ENCODE measurements at regions not wholly inside any gene's neighbourhood (a gene's known extent, or its start where the extent isn't known, plus 50 kb on each side); places are given as distances from the start of the nearest gene placed in this dataset.

DNA sequence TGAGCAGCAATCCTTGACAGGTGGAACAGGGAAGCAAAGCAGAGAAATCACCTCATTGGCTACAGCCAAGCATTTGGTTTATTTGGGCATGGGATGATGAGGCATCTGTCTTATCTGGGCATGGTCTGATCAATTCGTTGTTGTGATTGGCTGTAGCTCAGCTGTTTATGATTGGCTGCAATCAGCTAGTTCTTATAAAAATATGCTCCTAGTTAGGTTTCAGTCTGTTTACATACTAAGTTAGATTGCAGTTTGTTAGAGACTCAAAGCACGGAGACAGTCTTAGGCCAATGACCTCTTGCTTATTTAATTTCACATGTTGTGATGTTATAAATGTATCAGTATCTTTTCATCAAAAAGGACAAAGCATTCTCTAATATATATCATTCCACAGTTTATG, 312.0 kb downstream of the PDGFC start:
- DNase-seq (no peak), ATAC-seq (no peak)
- intact Hi-C loops (cut with DNase I) = no loop called here
- Histone ChIP-seq H3K4me1 (no peaks in the 10 kb centered on the region), H3K27ac (no peak overlapping the region), H3K27me3 (no peaks in the 10 kb centered on the region), H3K4me3 (no peak overlapping the region), H3K9me3 (peaks cover 0 to 2% of the 10 kb centered on the region in 2 donors), H3K36me3 (no peaks in the 10 kb centered on the region)
- TF ChIP-seq, protein P1, sequence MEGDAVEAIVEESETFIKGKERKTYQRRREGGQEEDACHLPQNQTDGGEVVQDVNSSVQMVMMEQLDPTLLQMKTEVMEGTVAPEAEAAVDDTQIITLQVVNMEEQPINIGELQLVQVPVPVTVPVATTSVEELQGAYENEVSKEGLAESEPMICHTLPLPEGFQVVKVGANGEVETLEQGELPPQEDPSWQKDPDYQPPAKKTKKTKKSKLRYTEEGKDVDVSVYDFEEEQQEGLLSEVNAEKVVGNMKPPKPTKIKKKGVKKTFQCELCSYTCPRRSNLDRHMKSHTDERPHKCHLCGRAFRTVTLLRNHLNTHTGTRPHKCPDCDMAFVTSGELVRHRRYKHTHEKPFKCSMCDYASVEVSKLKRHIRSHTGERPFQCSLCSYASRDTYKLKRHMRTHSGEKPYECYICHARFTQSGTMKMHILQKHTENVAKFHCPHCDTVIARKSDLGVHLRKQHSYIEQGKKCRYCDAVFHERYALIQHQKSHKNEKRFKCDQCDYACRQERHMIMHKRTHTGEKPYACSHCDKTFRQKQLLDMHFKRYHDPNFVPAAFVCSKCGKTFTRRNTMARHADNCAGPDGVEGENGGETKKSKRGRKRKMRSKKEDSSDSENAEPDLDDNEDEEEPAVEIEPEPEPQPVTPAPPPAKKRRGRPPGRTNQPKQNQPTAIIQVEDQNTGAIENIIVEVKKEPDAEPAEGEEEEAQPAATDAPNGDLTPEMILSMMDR (IDR thresholded peaks at IDR 0.05) = no peak

DNA sequence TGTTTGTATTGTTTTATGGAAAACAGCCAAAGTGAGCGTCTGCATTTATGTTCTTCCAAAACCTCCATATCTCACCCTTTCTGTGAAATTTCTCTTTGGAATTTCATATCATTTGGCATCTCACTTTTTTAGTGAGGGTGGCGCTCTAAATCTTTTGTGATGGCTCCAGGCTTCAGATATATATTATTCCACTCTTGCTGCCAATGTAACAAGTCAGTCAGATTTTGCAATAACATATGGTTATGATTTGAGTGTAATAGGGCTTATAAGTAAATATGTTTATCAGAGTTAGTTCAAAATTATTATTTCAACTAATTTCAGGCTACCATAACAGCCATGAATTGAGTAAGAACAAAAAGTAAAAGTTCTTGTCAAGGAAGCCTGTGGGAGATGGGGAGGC, 314.7 kb downstream of the PDGFC start:
- H3K4me1 ChIP-seq = no peaks in the 10 kb centered on the region
- no peak overlapping the region for H3K27ac ChIP-seq
- H3K9me3 ChIP-seq = peaks cover 0 to 2% of the 10 kb centered on the region in 2 donors
- no peak overlapping the region for H3K4me3 ChIP-seq
- ATAC-seq (no peak), DNase-seq (no peak)
- intact Hi-C loops (cut with DNase I) = no loop called here
- no peaks in the 10 kb centered on the region for H3K27me3 ChIP-seq
- TF ChIP-seq, protein P1 (IDR thresholded peaks at IDR 0.05) = no peak
- H3K36me3 ChIP-seq = no peaks in the 10 kb centered on the region

- intact Hi-C loops (cut with DNase I) = no loop called here
These were observed 317.2 kb downstream of the PDGFC start for GRCh38 chr4:156654410-156654809.

DNA sequence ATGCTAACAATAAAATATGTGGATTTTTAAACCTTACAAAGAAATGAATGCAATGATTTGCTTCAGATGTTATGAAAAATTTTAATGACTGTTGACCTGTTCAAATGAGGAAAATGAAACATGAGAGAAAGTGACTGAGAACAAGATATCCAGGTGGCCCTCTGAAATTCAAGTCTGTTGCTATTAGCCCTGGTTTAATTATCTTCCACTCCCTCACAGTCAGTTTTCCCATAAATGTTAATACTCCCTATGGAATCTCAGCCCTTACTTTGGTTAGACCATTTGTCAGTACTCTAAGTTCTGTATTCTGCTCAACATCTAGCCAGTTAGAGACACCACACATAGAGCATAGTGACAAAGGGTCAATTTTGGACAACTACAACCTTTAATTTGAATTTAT, 327.8 kb downstream of the PDGFC start:
- no peak overlapping the region for H3K4me3 ChIP-seq
- intact Hi-C loops (cut with DNase I) = no loop called here
- DNase-seq (no peak), ATAC-seq (no peak)
- TF ChIP-seq, protein P1 (IDR thresholded peaks at IDR 0.05) = no peak
- no peaks in the 10 kb centered on the region for H3K27me3 ChIP-seq
- no peaks in the 10 kb centered on the region for H3K4me1 ChIP-seq
- H3K36me3 ChIP-seq = no peaks in the 10 kb centered on the region
- H3K9me3 ChIP-seq = no peaks in the 10 kb centered on the region
- no peak overlapping the region for H3K27ac ChIP-seq

More at GRCh38 chr4:156654410-156654809, 317.2 kb downstream of the PDGFC start:
- no peak overlapping the region for H3K4me3 ChIP-seq
- ATAC-seq (no peak), DNase-seq (no peak)
- peaks cover 0 to 15% of the 10 kb centered on the region in 2 donors for H3K9me3 ChIP-seq
- H3K4me1 ChIP-seq = no peaks in the 10 kb centered on the region
- H3K36me3 ChIP-seq = no peaks in the 10 kb centered on the region
- no peaks in the 10 kb centered on the region for H3K27me3 ChIP-seq
- H3K27ac ChIP-seq = no peak overlapping the region
- TF ChIP-seq, protein P1 (IDR thresholded peaks at IDR 0.05) = no peak

GRCh38 chr4:156642161-156642560, 329.4 kb downstream of the PDGFC start:
- Histone ChIP-seq H3K27ac (no peak overlapping the region), H3K36me3 (no peaks in the 10 kb centered on the region), H3K9me3 (no peaks in the 10 kb centered on the region), H3K4me3 (no peak overlapping the region), H3K27me3 (no peaks in the 10 kb centered on the region), H3K4me1 (no peaks in the 10 kb centered on the region)
- TF ChIP-seq, protein P1 (IDR thresholded peaks at IDR 0.05) = no peak
- DNase-seq (no peak), ATAC-seq (no peak)
- intact Hi-C loops (cut with DNase I) = no loop called here

Measured in left lung (tissue), 4 donors.